ENCODE measurements at regions not wholly inside any gene's neighbourhood (a gene's known extent, or its start where the extent isn't known, plus 50 kb on each side); places are given as distances from the start of the nearest gene placed in this dataset.
A peak's percentile ranks its signal among the peaks of the same experiment; 100 is the strongest.

GRCh38 chr1:68378296-68379084, 71.3 kb downstream of the RPE65 start:
- DNase-seq (ENCODE audit: low spot score), result no peak
- intact Hi-C loops (cut with DNase I), result no loop called here
- ATAC-seq, result no peak

DNA sequence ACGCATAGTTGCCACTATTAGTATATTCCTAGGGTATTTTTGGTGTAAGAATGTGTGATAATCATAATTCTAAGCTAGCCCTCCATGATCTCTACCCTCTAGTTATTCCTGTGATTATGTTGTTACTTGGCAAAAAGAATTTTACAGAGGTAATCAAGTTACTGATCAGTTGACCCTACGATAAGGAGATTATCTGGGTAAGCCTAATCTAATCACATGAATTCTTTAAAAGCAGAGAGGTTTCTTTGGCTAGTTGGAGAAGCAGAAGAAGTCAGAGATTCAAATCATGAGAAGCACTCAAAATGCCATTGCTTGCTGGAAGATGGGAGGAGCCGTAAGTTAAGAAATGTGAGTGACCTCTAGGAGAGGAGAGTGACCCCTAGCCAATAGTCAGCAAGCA, 72.7 kb downstream of the RPE65 start:
- intact Hi-C loops (cut with DNase I), result no loop called here
- no peak for DNase-seq (ENCODE audit: low spot score)
- ATAC-seq, result no peak

DNA sequence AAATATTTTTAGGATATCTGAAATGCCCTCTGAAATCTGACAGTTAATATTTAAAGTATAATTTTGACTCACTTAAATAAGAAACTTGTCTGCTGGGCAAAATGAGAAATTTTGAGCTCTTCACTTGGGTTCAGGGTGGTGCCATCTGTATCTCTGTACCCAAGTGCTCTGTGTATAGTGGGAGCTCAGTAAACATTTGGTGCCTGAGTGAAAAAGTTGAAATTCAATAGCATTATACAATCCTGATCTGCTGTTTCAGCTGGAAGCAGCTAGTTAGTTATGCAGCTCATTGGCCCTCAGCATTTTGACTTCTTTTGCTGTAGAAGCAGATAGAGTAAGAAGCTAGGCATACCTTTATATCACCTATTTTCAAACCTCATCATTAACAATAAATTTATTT, 73.3 kb downstream of the RPE65 start:
- intact Hi-C loops (cut with DNase I), result no loop called here
- DNase-seq (ENCODE audit: low spot score) (no peak), ATAC-seq (no peak)

- ATAC-seq (no peak), DNase-seq (ENCODE audit: low spot score) (no peak)
- intact Hi-C loops (cut with DNase I), result no loop called here
Observed at GRCh38 chr1:68375919-68376318, 73.8 kb downstream of the RPE65 start.

DNA sequence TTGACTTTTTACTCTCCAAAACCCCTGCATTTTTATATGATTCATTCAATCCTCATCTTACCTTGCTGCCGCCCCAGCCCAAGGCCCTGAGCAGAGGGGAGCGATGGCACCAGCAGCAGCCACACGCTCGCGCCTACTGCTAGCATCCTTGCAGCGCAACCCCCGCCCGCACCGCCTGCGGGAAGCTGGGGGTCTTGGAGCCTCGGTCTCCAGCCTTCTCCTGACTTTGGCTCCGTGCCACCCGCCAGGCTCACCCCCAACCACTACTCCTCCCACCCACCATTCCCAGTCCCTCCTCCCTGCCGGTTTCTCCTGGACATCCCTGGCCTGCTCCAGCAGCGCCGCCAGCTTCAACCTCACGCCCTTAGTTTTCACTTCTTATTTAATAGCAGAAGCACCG, 76.6 kb downstream of the RPE65 start:
- intact Hi-C loops (cut with DNase I), result no loop called here
- DNase-seq (ENCODE audit: low spot score) (no peak), ATAC-seq (no peak)

- no peak for ATAC-seq
- no peak for DNase-seq (ENCODE audit: low spot score)
- intact Hi-C loops (cut with DNase I), result no loop called here
Observed at GRCh38 chr1:68372487-68372886, 77.3 kb downstream of the RPE65 start.

GRCh38 chr1:68370101-68370915, 79.4 kb downstream of the RPE65 start:
- intact Hi-C loops (cut with DNase I), result no loop called here
- DNase-seq (ENCODE audit: low spot score), result no peak
- no peak for ATAC-seq

- no peak for DNase-seq (ENCODE audit: low spot score)
- intact Hi-C loops (cut with DNase I), result no loop called here
- no peak for ATAC-seq
Observed at GRCh38 chr1:68366572-68366971, 83.2 kb downstream of the RPE65 start.

DNA sequence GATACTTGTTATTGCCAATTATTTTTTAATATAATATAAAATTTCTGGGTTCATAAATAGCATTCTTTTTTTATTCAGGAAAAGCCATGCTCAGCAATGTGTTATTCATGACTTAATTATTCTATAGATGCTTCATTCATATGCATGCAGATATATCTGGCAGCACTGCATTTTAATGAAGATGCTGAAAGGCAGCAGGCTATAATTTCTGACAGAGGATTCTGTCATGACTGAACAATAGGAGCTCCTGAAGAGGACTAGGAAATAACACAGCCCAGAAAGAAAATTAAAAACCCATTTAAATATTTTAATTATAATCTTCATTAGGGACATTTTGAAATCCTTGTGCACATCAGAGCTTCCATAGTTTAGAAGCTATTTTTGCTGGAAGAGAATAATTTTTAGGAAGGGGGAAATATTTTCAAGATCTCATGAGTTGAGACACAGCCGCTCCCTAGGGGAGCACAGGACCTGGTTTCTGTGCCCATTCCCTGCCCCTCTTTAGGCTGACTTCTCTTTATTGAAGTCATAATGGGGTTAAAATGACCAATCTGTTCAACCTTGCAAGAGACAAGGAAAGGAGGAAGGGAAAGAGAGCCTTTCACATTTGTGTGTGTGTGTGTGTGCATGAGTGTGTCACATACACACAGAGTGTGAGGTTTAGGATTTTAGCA, 83.9 kb downstream of the RPE65 start:
- DNase-seq (ENCODE audit: low spot score) (no peak), ATAC-seq (no peak)
- intact Hi-C loops (cut with DNase I), result no loop called here

GRCh38 chr1:68363339-68363738, 86.4 kb downstream of the RPE65 start:
- ATAC-seq, result no peak

GRCh38 chr1:68361346-68361910, 88.3 kb downstream of the RPE65 start:
- intact Hi-C loops (cut with DNase I), result no loop called here
- DNase-seq (ENCODE audit: low spot score) (no peak), ATAC-seq (no peak)

More at GRCh38 chr1:68363339-68363738, 86.4 kb downstream of the RPE65 start:
- intact Hi-C loops (cut with DNase I), result no loop called here
- no peak for DNase-seq (ENCODE audit: low spot score)

DNA sequence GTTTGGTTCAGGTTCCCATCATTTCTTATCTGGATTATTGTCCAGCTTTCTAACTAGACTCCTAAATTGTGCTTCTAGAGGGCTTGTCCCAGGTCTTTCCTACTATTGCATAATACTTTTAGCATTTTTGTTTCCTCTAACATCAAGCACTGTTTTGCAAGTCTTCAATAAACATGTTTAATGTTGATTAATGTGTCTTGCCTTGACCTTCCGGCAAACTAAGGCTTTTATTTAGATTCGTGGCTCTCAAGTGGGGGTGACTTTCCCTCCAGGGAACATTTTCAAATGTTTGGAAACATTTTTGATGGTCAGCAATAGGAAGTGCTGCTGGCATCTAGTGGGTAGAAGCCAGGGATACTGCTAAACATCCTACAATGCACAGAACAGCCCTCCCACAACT, 90.7 kb downstream of the RPE65 start:
- no peak for DNase-seq (ENCODE audit: low spot score)
- no peak for ATAC-seq
- intact Hi-C loops (cut with DNase I), result loop anchor here (5.0 kb wide), 1 partner anchor 738 kb away; no protein-coding TSS in a partner anchor

DNA sequence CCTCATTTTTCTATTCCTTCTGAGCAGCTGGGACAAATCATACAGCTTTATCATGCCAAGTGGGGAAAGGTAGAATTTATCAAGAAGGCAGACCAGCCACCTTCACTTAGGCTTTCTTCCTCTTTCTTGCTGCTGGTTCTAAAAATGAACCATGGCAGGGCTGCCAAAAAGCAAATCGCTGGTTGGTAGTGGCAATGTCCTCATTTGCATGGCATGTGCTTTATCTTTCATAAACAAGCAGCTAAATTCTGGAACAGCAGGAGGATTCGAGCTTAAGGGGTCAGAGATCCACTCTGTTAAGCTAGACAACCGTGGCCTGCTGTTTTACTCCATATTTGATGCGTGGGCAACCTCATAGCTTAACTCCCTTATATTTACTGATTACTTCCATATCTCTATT, 91.3 kb downstream of the RPE65 start:
- intact Hi-C loops (cut with DNase I), result loop anchor here (5.0 kb wide), 1 partner anchor 739 kb away; no protein-coding TSS in a partner anchor
- ATAC-seq, result no peak
- no peak for DNase-seq (ENCODE audit: low spot score)

- no peak for ATAC-seq
- intact Hi-C loops (cut with DNase I), result loop anchor here (5.0 kb wide), 1 partner anchor 742 kb away; no protein-coding TSS in a partner anchor
- DNase-seq (ENCODE audit: low spot score), result no peak
Observed at GRCh38 chr1:68355614-68356013, 94.1 kb downstream of the RPE65 start.

- ATAC-seq (no peak), DNase-seq (ENCODE audit: low spot score) (no peak)
- intact Hi-C loops (cut with DNase I), result no loop called here
Observed at GRCh38 chr1:68352202-68352601, 97.6 kb downstream of the RPE65 start.

DNA sequence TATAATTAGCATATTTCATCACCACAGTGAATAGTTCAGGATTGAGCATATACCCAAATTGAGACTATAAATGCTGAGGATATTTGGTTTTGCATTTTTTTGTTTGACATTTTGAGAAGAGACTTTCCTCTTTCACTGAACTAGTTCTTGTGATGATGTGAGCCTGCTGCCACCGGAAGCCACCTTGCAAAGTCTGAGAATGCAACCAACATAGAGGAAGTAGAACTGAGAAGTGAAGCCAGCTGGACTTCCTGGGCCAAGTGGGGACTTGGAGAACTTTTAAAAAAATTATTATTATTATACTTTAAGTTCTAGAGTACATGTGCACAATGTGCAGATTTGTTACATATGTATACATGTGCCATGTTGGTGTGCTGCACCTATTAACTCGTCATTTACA, 102.3 kb downstream of the RPE65 start:
- DNase-seq (ENCODE audit: low spot score) (no peak), ATAC-seq (peak; percentile 42)
- intact Hi-C loops (cut with DNase I), result no loop called here

DNA sequence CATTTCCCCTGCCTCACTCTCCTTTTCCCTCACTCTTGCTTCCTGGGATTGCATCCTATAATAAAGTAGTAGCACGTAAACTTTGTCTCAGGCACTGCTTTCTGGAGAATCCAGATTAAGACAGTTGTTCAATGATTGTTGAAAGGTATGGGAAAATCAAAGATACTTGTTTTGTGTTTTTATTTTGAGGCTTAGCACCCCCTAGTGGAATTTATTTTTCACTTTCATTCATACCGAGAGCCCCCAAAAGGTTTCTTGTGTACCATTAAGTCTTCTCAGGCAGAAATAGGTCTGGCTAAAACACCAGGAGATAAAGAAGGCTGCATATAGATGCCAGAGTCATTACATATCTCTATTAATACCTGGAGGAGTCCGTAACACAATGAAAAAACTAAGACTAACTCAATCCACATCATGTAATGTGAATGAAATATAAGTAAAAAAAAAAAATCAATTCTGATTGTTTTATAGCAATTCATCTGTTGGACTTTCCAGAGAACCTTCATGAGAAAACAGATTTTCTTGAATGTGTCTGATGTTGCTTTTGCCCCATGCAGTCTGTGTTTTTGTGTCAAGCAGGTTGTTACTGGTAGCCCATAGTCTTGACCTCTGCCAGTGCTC, 103.5 kb downstream of the RPE65 start:
- ATAC-seq (no peak), DNase-seq (ENCODE audit: low spot score) (no peak)
- intact Hi-C loops (cut with DNase I), result no loop called here

- DNase-seq (ENCODE audit: low spot score) (no peak), ATAC-seq (no peak)
- intact Hi-C loops (cut with DNase I), result loop anchor here (5.0 kb wide), 1 partner anchor 227 kb away; no protein-coding TSS in a partner anchor
Observed at GRCh38 chr1:68344208-68344607, 105.5 kb downstream of the RPE65 start.

GRCh38 chr1:68340951-68341350, 108.6 kb upstream of the WLS start:
- DNase-seq (ENCODE audit: low spot score) (no peak), ATAC-seq (no peak)
- intact Hi-C loops (cut with DNase I), result loop anchor here (5.0 kb wide), 1 partner anchor 224 kb away; no protein-coding TSS in a partner anchor
